ENCODE measurements at regions not wholly inside any gene's neighbourhood (a gene's known extent, or its start where the extent isn't known, plus 50 kb on each side); places are given as distances from the start of the nearest gene placed in this dataset.

DNA sequence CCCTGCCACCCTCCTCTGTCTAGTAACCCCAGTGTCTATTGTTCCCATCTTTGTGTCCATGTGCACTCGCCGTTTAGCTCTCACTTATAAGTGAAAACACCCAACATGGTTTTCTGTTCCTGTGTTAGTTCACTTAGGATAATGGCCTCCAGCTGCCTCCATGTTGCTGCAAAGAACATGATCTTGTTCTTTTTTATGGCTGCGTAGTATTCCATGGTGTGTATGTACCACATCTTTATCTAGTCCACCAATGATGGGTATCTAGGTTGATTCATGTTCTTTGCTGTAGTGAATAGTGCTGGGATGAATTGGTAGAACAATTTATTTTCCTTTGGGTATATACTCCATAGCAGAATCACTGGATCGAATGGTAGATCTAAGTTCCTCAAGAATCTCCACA, 51.0 kb upstream of the RFLNA start:
- no peak for DNase-seq
- Histone ChIP-seq H3K9me3 (peaks cover 10% of the 10 kb centered on the region), H3K36me3 (no peaks in the 10 kb centered on the region), H3K27me3 (no peaks in the 10 kb centered on the region), H3K4me3 (no peak overlapping the region), H3K4me1 (peaks cover 4% of the 10 kb centered on the region), H3K27ac (no peak overlapping the region)
- intact Hi-C loops (cut with DNase I): no loop called here
- no peak for TF ChIP-seq CTCF (IDR thresholded peaks at IDR 0.05)
- ATAC-seq: no peak

Data from upper lobe of right lung (tissue), 1 donor.